ENCODE measurements at regions not wholly inside any gene's neighbourhood (a gene's known extent, or its start where the extent isn't known, plus 50 kb on each side); places are given as distances from the start of the nearest gene placed in this dataset.

- TF ChIP-seq EZH2phosphoT487 (IDR thresholded peaks at IDR 0.05; ENCODE audit: low read depth, severe bottlenecking, unreplicated experiment) (no peak), EZH2 (IDR thresholded peaks at IDR 0.05; ENCODE audit: borderline replicate concordance) (no peak), CTCF (IDR thresholded peaks at IDR 0.05; ENCODE audit: poor library complexity) (no peak)
- Histone ChIP-seq H4K20me1 (ENCODE audit: insufficient read depth, poor library complexity, severe bottlenecking) (no peaks in the 10 kb centered on the region), H3K27me3 (no peaks in the 10 kb centered on the region), H3K9me3 (ENCODE audit: low read depth) (peaks cover 8% of the 10 kb centered on the region), H3K4me3 (no peak overlapping the region), H3K4me2 (no peak overlapping the region), H3K4me1 (ENCODE audit: insufficient read depth) (no peaks in the 10 kb centered on the region), H3K36me3 (replicated peaks; ENCODE audit: insufficient read depth, low read depth) (no peaks in the 10 kb centered on the region), H3K79me2 (no peaks in the 10 kb centered on the region), H3K27ac (no peak overlapping the region), H2AFZ (no peak overlapping the region), H3K9me2 (replicated peaks; ENCODE audit: insufficient read depth) (no peaks in the 10 kb centered on the region)
- WGBS (ENCODE audit: low lambda C conversion rate, missing lambda C conversion rate) = 100% methylated on average over 2 of the region's 2 CpGs
- no peak for DNase-seq (ENCODE audit: low spot score)
Observed at GRCh38 chr1:213561870-213562269, 425.9 kb upstream of the PROX1 start.

- no peak overlapping the region for H3K4me2 ChIP-seq
- no peaks in the 10 kb centered on the region for H3K36me3 ChIP-seq (replicated peaks; ENCODE audit: insufficient read depth, low read depth)
- peak; percentile 44 for DNase-seq (ENCODE audit: low spot score)
- no peaks in the 10 kb centered on the region for H3K79me2 ChIP-seq
- H3K9me3 ChIP-seq (ENCODE audit: low read depth) = peaks cover 8% of the 10 kb centered on the region
- no peaks in the 10 kb centered on the region for H3K9me2 ChIP-seq (replicated peaks; ENCODE audit: insufficient read depth)
- no peaks in the 10 kb centered on the region for H3K27me3 ChIP-seq
- no peak overlapping the region for H3K27ac ChIP-seq
- no peaks in the 10 kb centered on the region for H4K20me1 ChIP-seq (ENCODE audit: insufficient read depth, poor library complexity, severe bottlenecking)
- H3K4me3 ChIP-seq = no peak overlapping the region
- no peak overlapping the region for H2AFZ ChIP-seq
- H3K4me1 ChIP-seq (ENCODE audit: insufficient read depth) = peaks cover 4% of the 10 kb centered on the region
- TF ChIP-seq EZH2 (IDR thresholded peaks at IDR 0.05; ENCODE audit: borderline replicate concordance) = no peak
- TF ChIP-seq CTCF (IDR thresholded peaks at IDR 0.05; ENCODE audit: poor library complexity) = peak; percentile 45
Observed at GRCh38 chr1:213564215-213564659, 423.5 kb upstream of the PROX1 start.

GRCh38 chr1:213568929-213569815 lies 418.6 kb upstream of the PROX1 start:
- no peak for DNase-seq (ENCODE audit: low spot score)
- Histone ChIP-seq H3K4me3 (no peak overlapping the region), H3K36me3 (replicated peaks; ENCODE audit: insufficient read depth, low read depth) (no peaks in the 10 kb centered on the region), H3K4me2 (no peak overlapping the region), H3K4me1 (ENCODE audit: insufficient read depth) (peaks cover 15% of the 10 kb centered on the region), H4K20me1 (ENCODE audit: insufficient read depth, poor library complexity, severe bottlenecking) (no peaks in the 10 kb centered on the region), H3K27ac (peak overlapping the region; percentile 66), H3K9me3 (ENCODE audit: low read depth) (peaks cover 8% of the 10 kb centered on the region), H3K27me3 (no peaks in the 10 kb centered on the region), H2AFZ (no peak overlapping the region), H3K79me2 (no peaks in the 10 kb centered on the region), H3K9me2 (replicated peaks; ENCODE audit: insufficient read depth) (no peaks in the 10 kb centered on the region)
- no peak for TF ChIP-seq EZH2phosphoT487 (IDR thresholded peaks at IDR 0.05; ENCODE audit: low read depth, severe bottlenecking, unreplicated experiment)
- WGBS (ENCODE audit: low lambda C conversion rate, missing lambda C conversion rate) = 80% methylated on average over 4 of the region's 4 CpGs

GRCh38 chr1:213569816-213570150 lies 418.0 kb upstream of the PROX1 start:
- Histone ChIP-seq H3K27me3 (no peaks in the 10 kb centered on the region), H3K4me3 (no peak overlapping the region), H3K27ac (peak overlapping the region; percentile 66), H3K4me2 (no peak overlapping the region), H3K9me3 (ENCODE audit: low read depth) (peaks cover 5% of the 10 kb centered on the region), H3K9me2 (replicated peaks; ENCODE audit: insufficient read depth) (no peaks in the 10 kb centered on the region), H3K4me1 (ENCODE audit: insufficient read depth) (peaks cover 15% of the 10 kb centered on the region), H3K36me3 (replicated peaks; ENCODE audit: insufficient read depth, low read depth) (no peaks in the 10 kb centered on the region), H4K20me1 (ENCODE audit: insufficient read depth, poor library complexity, severe bottlenecking) (no peaks in the 10 kb centered on the region), H2AFZ (no peak overlapping the region), H3K79me2 (no peaks in the 10 kb centered on the region)
- no peak for DNase-seq (ENCODE audit: low spot score)
- TF ChIP-seq EZH2phosphoT487 (IDR thresholded peaks at IDR 0.05; ENCODE audit: low read depth, severe bottlenecking, unreplicated experiment) (no peak), EZH2 (IDR thresholded peaks at IDR 0.05; ENCODE audit: borderline replicate concordance) (no peak), CTCF (IDR thresholded peaks at IDR 0.05; ENCODE audit: poor library complexity) (no peak)
- 60% methylated on average over 4 of the region's 4 CpGs for WGBS (ENCODE audit: low lambda C conversion rate, missing lambda C conversion rate)

Measured in hepatocyte (in vitro differentiated cells).